ENCODE measurements at regions not wholly inside any gene's neighbourhood (a gene's known extent, or its start where the extent isn't known, plus 50 kb on each side); places are given as distances from the start of the nearest gene placed in this dataset.
A peak's percentile ranks its signal among the peaks of the same experiment; 100 is the strongest.

GRCh38 chr9:82605657-82606031, 457.3 kb downstream of the RASEF start:
- peaks cover 6% of the 10 kb centered on the region for H3K4me1 Mint-ChIP-seq
- DNase-seq (ENCODE audit: low read depth, low spot score) = no peak
- H3K9me3 Mint-ChIP-seq = no peaks in the 10 kb centered on the region
- H3K4me3 Mint-ChIP-seq = no peak overlapping the region
- TF ChIP-seq CTCF (conservative IDR thresholded peaks at IDR 0.05) = no peak
- H3K27ac Mint-ChIP-seq (ENCODE audit: unreplicated experiment) = no peak overlapping the region
- H3K27me3 Mint-ChIP-seq (ENCODE audit: low read depth) = no peaks in the 10 kb centered on the region
- H3K36me3 Mint-ChIP-seq (ENCODE audit: low read depth) = no peaks in the 10 kb centered on the region

- H3K27me3 Mint-ChIP-seq (ENCODE audit: low read depth) = no peaks in the 10 kb centered on the region
- DNase-seq (ENCODE audit: low read depth, low spot score) = no peak
- no peak overlapping the region for H3K27ac Mint-ChIP-seq (ENCODE audit: unreplicated experiment)
- H3K4me1 Mint-ChIP-seq = peaks cover 2% of the 10 kb centered on the region
- no peaks in the 10 kb centered on the region for H3K36me3 Mint-ChIP-seq (ENCODE audit: low read depth)
- no peak for TF ChIP-seq CTCF (conservative IDR thresholded peaks at IDR 0.05)
- no peak overlapping the region for H3K4me3 Mint-ChIP-seq
- no peaks in the 10 kb centered on the region for H3K9me3 Mint-ChIP-seq
Observed at GRCh38 chr9:82606071-82606470, 456.9 kb downstream of the RASEF start.

- peak; percentile 50 for DNase-seq (ENCODE audit: low read depth, low spot score)
- Mint-ChIP-seq H3K27me3 (ENCODE audit: low read depth) (no peaks in the 10 kb centered on the region), H3K9me3 (no peaks in the 10 kb centered on the region), H3K27ac (ENCODE audit: unreplicated experiment) (no peak overlapping the region), H3K4me1 (no peaks in the 10 kb centered on the region), H3K4me3 (no peak overlapping the region), H3K36me3 (ENCODE audit: low read depth) (no peaks in the 10 kb centered on the region)
- TF ChIP-seq CTCF (conservative IDR thresholded peaks at IDR 0.05) = peak; percentile 79
Observed at GRCh38 chr9:82606492-82607382, 456.2 kb downstream of the RASEF start.

GRCh38 chr9:82608487-82608886, 454.5 kb downstream of the RASEF start:
- DNase-seq (ENCODE audit: low read depth, low spot score) = no peak
- Mint-ChIP-seq H3K27me3 (ENCODE audit: low read depth) (no peaks in the 10 kb centered on the region), H3K4me1 (no peaks in the 10 kb centered on the region), H3K4me3 (no peak overlapping the region), H3K9me3 (no peaks in the 10 kb centered on the region), H3K36me3 (ENCODE audit: low read depth) (no peaks in the 10 kb centered on the region), H3K27ac (ENCODE audit: unreplicated experiment) (no peak overlapping the region)
- no peak for TF ChIP-seq CTCF (conservative IDR thresholded peaks at IDR 0.05)

GRCh38 chr9:82612942-82613341, 450.0 kb downstream of the RASEF start:
- Mint-ChIP-seq H3K36me3 (ENCODE audit: low read depth) (no peaks in the 10 kb centered on the region), H3K27ac (ENCODE audit: unreplicated experiment) (no peak overlapping the region), H3K27me3 (ENCODE audit: low read depth) (no peaks in the 10 kb centered on the region), H3K4me3 (no peak overlapping the region), H3K9me3 (no peaks in the 10 kb centered on the region), H3K4me1 (no peaks in the 10 kb centered on the region)
- no peak for DNase-seq (ENCODE audit: low read depth, low spot score)
- TF ChIP-seq CTCF (conservative IDR thresholded peaks at IDR 0.05) = no peak

Data from neural crest cell (in vitro differentiated cells).